DND-41 (cell line): ENCODE measurements at regions not wholly inside any gene's neighbourhood (a gene's known extent, or its start where the extent isn't known, plus 50 kb on each side); places are given as distances from the start of the nearest gene placed in this dataset.

Source experiments
- EZH2 ChIP-seq: IDR thresholded peaks from 3 replicates; pipeline ENCODE4 v1.6.1; 2012; ENCODE audit warnings: borderline replicate concordance, low read depth, mild to moderate bottlenecking, moderate library complexity, low read length, inconsistent platforms; ENCODE audit not compliant: severe bottlenecking
- TF ChIP-seq, protein P1 (sequence below): IDR thresholded peaks from 2 replicates; pipeline ENCODE4 v1.5.1; 2012; ENCODE audit warnings: borderline replicate concordance, low read length, moderate library complexity, mild to moderate bottlenecking; ENCODE audit not compliant: poor library complexity, severe bottlenecking; ENCODE audit errors: extremely low read depth

DNA sequence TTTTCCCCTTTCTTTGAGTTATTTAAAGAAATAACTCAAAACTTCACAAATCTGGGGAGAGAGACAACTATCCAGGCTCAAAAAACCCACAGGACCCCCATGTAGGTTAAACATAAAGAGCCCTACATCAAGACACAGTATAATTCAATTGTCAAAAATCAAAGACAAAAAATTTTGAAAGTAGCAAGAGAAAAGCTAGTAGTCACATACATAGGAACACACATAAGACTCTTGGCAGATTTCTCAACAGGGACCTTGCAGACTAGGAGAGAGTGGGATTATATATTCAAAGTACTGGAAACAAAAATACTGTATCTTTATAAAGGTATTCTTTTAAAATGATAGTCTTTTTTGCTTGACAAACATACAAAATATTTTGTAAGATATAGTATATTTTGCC, 296.9 kb downstream of the OSTF1 start:
- TF ChIP-seq, protein P1, sequence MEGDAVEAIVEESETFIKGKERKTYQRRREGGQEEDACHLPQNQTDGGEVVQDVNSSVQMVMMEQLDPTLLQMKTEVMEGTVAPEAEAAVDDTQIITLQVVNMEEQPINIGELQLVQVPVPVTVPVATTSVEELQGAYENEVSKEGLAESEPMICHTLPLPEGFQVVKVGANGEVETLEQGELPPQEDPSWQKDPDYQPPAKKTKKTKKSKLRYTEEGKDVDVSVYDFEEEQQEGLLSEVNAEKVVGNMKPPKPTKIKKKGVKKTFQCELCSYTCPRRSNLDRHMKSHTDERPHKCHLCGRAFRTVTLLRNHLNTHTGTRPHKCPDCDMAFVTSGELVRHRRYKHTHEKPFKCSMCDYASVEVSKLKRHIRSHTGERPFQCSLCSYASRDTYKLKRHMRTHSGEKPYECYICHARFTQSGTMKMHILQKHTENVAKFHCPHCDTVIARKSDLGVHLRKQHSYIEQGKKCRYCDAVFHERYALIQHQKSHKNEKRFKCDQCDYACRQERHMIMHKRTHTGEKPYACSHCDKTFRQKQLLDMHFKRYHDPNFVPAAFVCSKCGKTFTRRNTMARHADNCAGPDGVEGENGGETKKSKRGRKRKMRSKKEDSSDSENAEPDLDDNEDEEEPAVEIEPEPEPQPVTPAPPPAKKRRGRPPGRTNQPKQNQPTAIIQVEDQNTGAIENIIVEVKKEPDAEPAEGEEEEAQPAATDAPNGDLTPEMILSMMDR: no peak
- no peak for TF ChIP-seq EZH2
